ENCODE measurements at regions not wholly inside any gene's neighbourhood (a gene's known extent, or its start where the extent isn't known, plus 50 kb on each side); places are given as distances from the start of the nearest gene placed in this dataset.
A peak's percentile ranks its signal among the peaks of the same experiment; 100 is the strongest.

DNA sequence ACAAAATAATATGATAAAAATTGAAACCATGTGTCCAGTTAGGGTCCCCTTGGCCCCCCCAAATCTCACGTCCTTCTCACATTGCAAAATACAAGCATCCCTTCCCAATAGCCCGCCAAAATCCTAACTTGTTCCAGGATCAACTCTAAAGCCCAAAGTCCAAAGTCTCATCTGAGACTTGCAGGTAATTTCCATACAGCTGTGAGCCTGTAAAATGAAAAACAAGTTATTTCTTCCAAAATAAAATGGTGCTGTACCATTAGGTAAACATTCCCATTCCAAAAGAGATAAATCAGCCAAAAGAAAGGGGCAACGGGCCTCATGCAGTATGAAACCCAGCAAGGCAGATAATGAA is 51.0 kb upstream of the COBL start:
- peaks cover 4% of the 10 kb centered on the region for H3K27me3 Mint-ChIP-seq (ENCODE audit: unreplicated experiment)
- no peak for TF ChIP-seq CTCF (IDR thresholded peaks at IDR 0.05; ENCODE audit: partially characterized antibody, unreplicated experiment)
- no peak overlapping the region for H3K27ac Mint-ChIP-seq (ENCODE audit: unreplicated experiment)

DNA sequence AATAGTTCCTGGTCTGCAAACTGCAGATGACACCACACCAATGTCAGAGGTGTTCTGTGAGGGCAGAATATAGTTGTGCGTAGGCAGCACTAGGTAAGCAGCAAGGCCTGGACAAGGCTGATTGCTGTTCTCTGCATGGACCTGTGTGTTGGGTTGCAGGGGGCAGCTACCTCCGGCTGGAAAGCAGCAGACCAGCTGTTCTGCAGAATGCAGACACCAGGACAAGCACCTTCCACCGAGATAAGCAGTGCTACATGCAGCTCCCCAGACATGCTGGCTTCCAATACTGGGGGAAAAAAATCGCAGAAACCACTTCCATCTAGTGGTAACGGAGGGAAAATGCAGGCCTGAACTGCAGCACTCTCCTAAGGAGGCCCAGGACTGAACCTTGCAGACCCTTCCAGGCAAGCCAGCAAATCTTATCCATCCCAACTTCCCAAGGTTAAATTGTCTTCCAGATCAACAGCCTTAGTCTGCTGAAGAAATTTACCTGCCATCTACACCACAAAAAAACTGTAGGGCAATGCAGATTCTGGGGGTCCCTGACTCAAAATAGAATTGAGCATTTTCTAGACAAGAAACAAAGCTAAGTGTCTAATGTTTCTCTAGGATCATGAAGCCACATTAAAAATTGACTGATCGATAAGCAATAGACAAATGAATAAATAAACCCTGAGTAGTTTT is 50.5 kb upstream of the COBL start:
- Mint-ChIP-seq H3K9me3 (ENCODE audit: unreplicated experiment) (peaks cover 7% of the 10 kb centered on the region), H3K36me3 (ENCODE audit: unreplicated experiment) (peaks cover 7% of the 10 kb centered on the region), H3K4me3 (ENCODE audit: unreplicated experiment) (no peak overlapping the region), H3K27me3 (ENCODE audit: unreplicated experiment) (peaks cover 4% of the 10 kb centered on the region), H3K4me1 (ENCODE audit: low read depth, unreplicated experiment) (peaks cover 10% of the 10 kb centered on the region), H3K27ac (ENCODE audit: unreplicated experiment) (no peak overlapping the region)
- peak; percentile 39 for DNase-seq
- peak; percentile 77 for TF ChIP-seq CTCF (IDR thresholded peaks at IDR 0.05; ENCODE audit: partially characterized antibody, unreplicated experiment)

More for the DNA sequence above, 51.0 kb upstream of the COBL start:
- H3K36me3 Mint-ChIP-seq (ENCODE audit: unreplicated experiment): peaks cover 3% of the 10 kb centered on the region
- no peak overlapping the region for H3K4me3 Mint-ChIP-seq (ENCODE audit: unreplicated experiment)
- peaks cover 7% of the 10 kb centered on the region for H3K9me3 Mint-ChIP-seq (ENCODE audit: unreplicated experiment)
- no peak for DNase-seq
- H3K4me1 Mint-ChIP-seq (ENCODE audit: low read depth, unreplicated experiment): peaks cover 10% of the 10 kb centered on the region
